OCI-LY3 (cell line): ENCODE measurements at regions not wholly inside any gene's neighbourhood (a gene's known extent, or its start where the extent isn't known, plus 50 kb on each side); places are given as distances from the start of the nearest gene placed in this dataset.

Experiments
- H2AFZ ChIP-seq: fragments of 200-600, 300-600 bp; shearing (Covaris generic); 2 replicates; pipeline ENCODE4 v1.6.0; 2014; ENCODE audit warnings: antibody characterized with exemption, low read depth, low read length
- H3K27ac ChIP-seq: fragments of 200-600, 300-600 bp; sonication (generic); 2 replicates; pipeline ENCODE4 v1.5.1; 2014; ENCODE audit warnings: mild to moderate bottlenecking, low read length, moderate library complexity, mixed read lengths
- H3K27me3 ChIP-seq: fragments of 200-600, 300-600 bp; sonication (generic); 2 replicates; pipeline ENCODE4 v1.6.1; 2014; ENCODE audit warnings: low read depth, low read length, mixed read lengths
- H3K36me3 ChIP-seq: fragments of 200-600, 300-600 bp; sonication (generic); replicated peaks from 2 replicates; pipeline ENCODE3; 2014; ENCODE audit warnings: low read depth, low read length, mixed read lengths
- H3K4me1 ChIP-seq: fragments of 300-600, 200-600 bp; sonication (generic); 2 replicates; pipeline ENCODE4 v1.6.1; 2014; ENCODE audit warnings: low read length, mixed read lengths
- H3K4me2 ChIP-seq: fragments of 200-600, 300-600 bp; sonication (generic); 2 replicates; pipeline ENCODE4 v1.6.1; 2014; ENCODE audit warnings: low read length, mixed read lengths
- H3K4me3 ChIP-seq: fragments of 300-600, 200-600 bp; sonication (generic); 2 replicates; pipeline ENCODE4 v1.5.1; 2014; ENCODE audit warnings: antibody characterized with exemption, mild to moderate bottlenecking, low read length, moderate library complexity
- H3K79me2 ChIP-seq: fragments of 300-600, 200-600 bp; shearing (Covaris generic); 2 replicates; pipeline ENCODE4 v1.6.1; 2014; ENCODE audit warnings: mild to moderate bottlenecking, low read length, mixed read lengths
- H3K9ac ChIP-seq: fragments of 300-600, 200-600 bp; shearing (Covaris generic); 2 replicates; pipeline ENCODE4 v1.6.0; 2014; ENCODE audit warnings: mild to moderate bottlenecking, low read length, moderate library complexity
- H3K9me3 ChIP-seq: fragments of 200-600, 300-600 bp; shearing (Covaris generic); 2 replicates; pipeline ENCODE4 v1.6.1; 2014; ENCODE audit warnings: low read length, mixed read lengths; ENCODE audit not compliant: insufficient read depth
- H4K20me1 ChIP-seq: fragments of 200-600, 300-600 bp; sonication (generic); 2 replicates; pipeline ENCODE4 v1.6.1; 2016; ENCODE audit warnings: low read length, mixed read lengths; ENCODE audit not compliant: insufficient read depth
- CTCF ChIP-seq: fragments of 200-600, 300-600 bp; sonication (generic); IDR thresholded peaks from 2 replicates; pipeline ENCODE4 v1.5.1; 2014; ENCODE audit warnings: antibody characterized with exemption, low read length, low read depth
- EZH2phosphoT487 ChIP-seq: fragments of 200-600 bp; shearing (Covaris generic); IDR thresholded peaks from 2 replicates; pipeline ENCODE4 v1.6.1; 2018; ENCODE audit warnings: antibody characterized with exemption, mixed run types, low read depth

- Histone ChIP-seq H3K9me3 (no peaks in the 10 kb centered on the region), H3K9ac (no peak overlapping the region), H3K4me3 (no peak overlapping the region), H2AFZ (no peak overlapping the region), H4K20me1 (no peaks in the 10 kb centered on the region), H3K27ac (no peak overlapping the region), H3K4me2 (no peak overlapping the region), H3K79me2 (no peaks in the 10 kb centered on the region), H3K36me3 (no peaks in the 10 kb centered on the region), H3K4me1 (no peaks in the 10 kb centered on the region), H3K27me3 (peaks cover 21% of the 10 kb centered on the region; the same call in 1 of the 2 replicates)
- TF ChIP-seq CTCF (no peak), EZH2phosphoT487 (no peak)
Observed at GRCh38 chr2:16051841-16052564, 111.7 kb downstream of the MYCN start.

GRCh38 chr2:16050908-16051489 is 110.6 kb downstream of the MYCN start:
- Histone ChIP-seq H3K4me2 (no peak overlapping the region), H3K4me3 (no peak overlapping the region), H3K9me3 (no peaks in the 10 kb centered on the region), H3K36me3 (no peaks in the 10 kb centered on the region), H3K27ac (no peak overlapping the region), H3K4me1 (no peaks in the 10 kb centered on the region), H3K9ac (no peak overlapping the region), H3K79me2 (no peaks in the 10 kb centered on the region), H3K27me3 (peaks cover 21% of the 10 kb centered on the region; the same call in 1 of the 2 replicates), H2AFZ (no peak overlapping the region), H4K20me1 (no peaks in the 10 kb centered on the region)
- TF ChIP-seq EZH2phosphoT487 (no peak), CTCF (no peak)

GRCh38 chr2:16050261-16050907 is 110.0 kb downstream of the MYCN start:
- TF ChIP-seq EZH2phosphoT487, result no peak
- TF ChIP-seq CTCF, result no peak
- Histone ChIP-seq H3K9me3 (no peaks in the 10 kb centered on the region), H2AFZ (no peak overlapping the region)

GRCh38 chr2:16049406-16049805 is 109.1 kb downstream of the MYCN start:
- peaks cover 21% of the 10 kb centered on the region; the same call in 1 of the 2 replicates for H3K27me3 ChIP-seq
- H3K79me2 ChIP-seq, result no peaks in the 10 kb centered on the region
- no peak overlapping the region for H3K9ac ChIP-seq
- no peaks in the 10 kb centered on the region for H4K20me1 ChIP-seq
- H3K27ac ChIP-seq, result no peak overlapping the region
- H3K4me1 ChIP-seq, result no peaks in the 10 kb centered on the region
- no peak overlapping the region for H2AFZ ChIP-seq
- no peaks in the 10 kb centered on the region for H3K9me3 ChIP-seq
- H3K4me3 ChIP-seq, result no peak overlapping the region
- no peak overlapping the region for H3K4me2 ChIP-seq
- no peaks in the 10 kb centered on the region for H3K36me3 ChIP-seq
- no peak for TF ChIP-seq EZH2phosphoT487
- TF ChIP-seq CTCF, result no peak

More at GRCh38 chr2:16050261-16050907, 110.0 kb downstream of the MYCN start:
- H3K79me2 ChIP-seq, result no peaks in the 10 kb centered on the region
- H3K36me3 ChIP-seq, result no peaks in the 10 kb centered on the region
- no peak overlapping the region for H3K27ac ChIP-seq
- H3K9ac ChIP-seq, result no peak overlapping the region
- H3K4me1 ChIP-seq, result no peaks in the 10 kb centered on the region
- H3K4me3 ChIP-seq, result no peak overlapping the region
- H3K27me3 ChIP-seq, result peaks cover 21% of the 10 kb centered on the region; the same call in 1 of the 2 replicates
- no peaks in the 10 kb centered on the region for H4K20me1 ChIP-seq
- no peak overlapping the region for H3K4me2 ChIP-seq
